ENCODE measurements at regions not wholly inside any gene's neighbourhood (a gene's known extent, or its start where the extent isn't known, plus 50 kb on each side); places are given as distances from the start of the nearest gene placed in this dataset.

DNA sequence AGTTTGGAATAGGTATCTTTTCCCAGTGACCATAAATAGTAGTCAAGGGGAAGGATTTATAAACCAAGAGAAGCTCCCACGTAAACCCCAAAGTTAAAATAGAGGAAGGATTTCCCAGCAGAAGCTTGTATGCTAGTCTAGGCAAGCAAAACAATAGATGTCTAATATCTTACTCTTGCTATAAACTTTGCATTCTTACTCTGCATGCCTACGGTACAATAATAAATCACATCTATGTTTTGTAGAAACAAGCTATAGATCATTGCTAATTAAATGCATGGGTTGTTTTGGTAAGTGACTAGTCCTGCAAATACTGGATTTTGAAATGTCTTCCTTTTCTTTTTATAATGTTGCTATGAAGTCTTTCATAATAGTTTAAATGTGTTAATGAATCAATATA lies 585.5 kb downstream of the INHBA start:
- Mint-ChIP-seq H3K4me3 (no peak overlapping the region), H3K36me3 (ENCODE audit: insufficient read depth) (no peaks in the 10 kb centered on the region), H3K27me3 (ENCODE audit: low read depth) (no peaks in the 10 kb centered on the region), H3K9me3 (peaks cover 11% of the 10 kb centered on the region), H3K4me1 (ENCODE audit: low read depth) (no peaks in the 10 kb centered on the region)
- ATAC-seq (no peak), DNase-seq (no peak)

DNA sequence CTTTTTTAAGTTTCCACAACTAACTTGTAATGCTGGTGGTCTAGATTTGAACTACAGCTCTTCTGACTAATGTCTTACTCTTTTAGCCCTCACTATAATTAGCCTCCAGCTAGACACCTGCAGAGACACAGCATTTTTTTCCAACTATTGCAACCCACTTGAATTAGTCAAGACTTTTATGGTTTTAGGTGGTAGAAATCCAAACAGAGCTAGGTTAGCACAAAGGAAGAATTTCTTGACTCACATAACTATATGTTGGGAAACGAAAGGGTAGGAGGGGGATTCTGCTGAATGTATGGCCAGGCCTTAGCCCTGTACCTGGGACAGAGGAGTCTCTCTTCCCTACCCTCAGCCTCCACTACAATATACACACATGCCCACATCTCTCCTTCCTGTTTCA lies 586.1 kb downstream of the INHBA start:
- DNase-seq (no peak), ATAC-seq (no peak)
- H3K4me3 Mint-ChIP-seq: no peak overlapping the region
- no peaks in the 10 kb centered on the region for H3K4me1 Mint-ChIP-seq (ENCODE audit: low read depth)
- H3K36me3 Mint-ChIP-seq (ENCODE audit: insufficient read depth): no peaks in the 10 kb centered on the region
- no peaks in the 10 kb centered on the region for H3K27me3 Mint-ChIP-seq (ENCODE audit: low read depth)
- peaks cover 11% of the 10 kb centered on the region for H3K9me3 Mint-ChIP-seq

- Mint-ChIP-seq H3K36me3 (ENCODE audit: insufficient read depth) (no peaks in the 10 kb centered on the region), H3K4me3 (no peak overlapping the region), H3K27me3 (ENCODE audit: low read depth) (no peaks in the 10 kb centered on the region), H3K4me1 (ENCODE audit: low read depth) (no peaks in the 10 kb centered on the region), H3K9me3 (peaks cover 11% of the 10 kb centered on the region)
- ATAC-seq (no peak), DNase-seq (no peak)
Measured at GRCh38 chr7:41116337-41116736, 586.6 kb downstream of the INHBA start.

- Mint-ChIP-seq H3K4me1 (ENCODE audit: low read depth) (no peaks in the 10 kb centered on the region), H3K27me3 (ENCODE audit: low read depth) (no peaks in the 10 kb centered on the region), H3K9me3 (peaks cover 4% of the 10 kb centered on the region), H3K4me3 (no peak overlapping the region), H3K36me3 (ENCODE audit: insufficient read depth) (no peaks in the 10 kb centered on the region)
- ATAC-seq: no peak
- no peak for DNase-seq
Measured at GRCh38 chr7:41114691-41115090, 588.2 kb downstream of the INHBA start.

DNA sequence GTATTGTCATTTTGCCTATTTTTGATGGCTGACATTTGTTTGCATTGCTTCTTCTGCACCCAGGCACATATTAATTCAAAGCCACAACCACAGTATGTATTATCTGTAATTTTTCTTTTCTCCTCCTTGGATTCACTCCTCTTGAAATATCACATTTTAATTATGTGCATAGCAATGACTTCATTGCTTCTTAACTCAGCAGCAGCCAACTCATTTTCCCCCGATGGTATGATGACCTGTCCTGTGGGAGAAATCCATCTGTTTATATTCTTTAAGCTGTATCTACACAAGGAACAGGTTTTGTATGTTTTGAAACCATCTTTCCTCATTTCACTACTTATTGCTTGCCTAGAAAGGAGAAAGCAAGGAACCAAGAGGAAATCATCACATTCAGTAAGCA lies 588.8 kb downstream of the INHBA start:
- Mint-ChIP-seq H3K9me3 (no peaks in the 10 kb centered on the region), H3K27me3 (ENCODE audit: low read depth) (no peaks in the 10 kb centered on the region), H3K4me3 (no peak overlapping the region), H3K36me3 (ENCODE audit: insufficient read depth) (no peaks in the 10 kb centered on the region), H3K4me1 (ENCODE audit: low read depth) (no peaks in the 10 kb centered on the region)
- DNase-seq (no peak), ATAC-seq (no peak)

- no peaks in the 10 kb centered on the region for H3K9me3 Mint-ChIP-seq
- no peak overlapping the region for H3K4me3 Mint-ChIP-seq
Measured at GRCh38 chr7:41113719-41114118, 589.2 kb downstream of the INHBA start.

DNA sequence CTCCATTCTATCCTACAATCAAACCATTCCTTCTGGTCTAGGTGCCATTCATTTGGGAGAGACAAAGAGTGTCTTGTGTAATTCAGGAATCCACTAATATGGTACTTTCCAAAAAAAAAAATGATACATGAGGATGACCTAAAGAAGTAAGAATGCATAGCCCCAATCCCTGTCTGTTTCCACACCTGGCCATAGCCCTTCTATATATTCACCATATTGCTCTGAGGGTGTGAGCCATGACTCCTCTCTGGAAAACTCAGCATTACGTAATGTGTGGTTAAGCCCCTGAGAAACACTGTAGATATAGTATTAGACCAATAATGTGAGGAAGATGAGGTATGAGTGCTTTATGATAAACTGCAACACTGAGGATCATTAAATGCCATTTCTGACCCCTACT lies 592.7 kb downstream of the INHBA start:
- H3K27me3 Mint-ChIP-seq (ENCODE audit: low read depth): no peaks in the 10 kb centered on the region
- peaks cover 6% of the 10 kb centered on the region for H3K9me3 Mint-ChIP-seq
- H3K36me3 Mint-ChIP-seq (ENCODE audit: insufficient read depth): no peaks in the 10 kb centered on the region
- H3K4me3 Mint-ChIP-seq: no peak overlapping the region
- no peaks in the 10 kb centered on the region for H3K4me1 Mint-ChIP-seq (ENCODE audit: low read depth)
- no peak for ATAC-seq
- DNase-seq: no peak

More at GRCh38 chr7:41113719-41114118, 589.2 kb downstream of the INHBA start:
- no peak for DNase-seq
- Mint-ChIP-seq H3K36me3 (ENCODE audit: insufficient read depth) (no peaks in the 10 kb centered on the region), H3K4me1 (ENCODE audit: low read depth) (no peaks in the 10 kb centered on the region), H3K27me3 (ENCODE audit: low read depth) (no peaks in the 10 kb centered on the region)
- ATAC-seq: no peak

GRCh38 chr7:41108821-41109220 lies 594.1 kb downstream of the INHBA start:
- DNase-seq (no peak), ATAC-seq (no peak)
- Mint-ChIP-seq H3K27me3 (ENCODE audit: low read depth) (no peaks in the 10 kb centered on the region), H3K4me3 (no peak overlapping the region), H3K4me1 (ENCODE audit: low read depth) (no peaks in the 10 kb centered on the region), H3K9me3 (peaks cover 10% of the 10 kb centered on the region), H3K36me3 (ENCODE audit: insufficient read depth) (no peaks in the 10 kb centered on the region)

DNA sequence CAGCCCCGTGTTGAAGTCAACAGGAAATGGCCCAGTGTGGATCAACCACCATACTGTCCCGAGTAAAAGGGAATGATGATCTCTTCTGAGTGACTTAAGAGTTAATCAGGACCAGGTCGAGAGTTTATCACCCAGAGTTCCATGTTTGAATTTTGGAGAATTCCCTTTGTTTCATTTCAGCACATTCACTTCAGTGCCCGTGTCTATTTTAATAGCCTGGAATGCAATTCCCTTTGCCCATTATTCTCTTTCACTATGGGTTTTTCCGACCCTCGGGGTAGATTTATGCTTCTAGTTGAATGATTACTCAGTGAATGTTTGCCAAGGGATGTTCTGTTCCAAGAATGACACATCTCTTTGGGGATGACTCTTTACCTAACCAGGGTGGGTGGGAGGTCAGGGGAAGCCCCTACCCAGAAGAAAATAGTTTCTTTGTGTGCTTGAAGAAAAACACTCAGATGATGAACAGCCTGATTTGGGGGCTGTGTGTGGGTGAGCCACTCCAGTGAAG lies 594.9 kb downstream of the INHBA start:
- H3K4me3 Mint-ChIP-seq: no peak overlapping the region
- peaks cover 10% of the 10 kb centered on the region for H3K9me3 Mint-ChIP-seq
- no peaks in the 10 kb centered on the region for H3K36me3 Mint-ChIP-seq (ENCODE audit: insufficient read depth)
- no peaks in the 10 kb centered on the region for H3K4me1 Mint-ChIP-seq (ENCODE audit: low read depth)
- no peaks in the 10 kb centered on the region for H3K27me3 Mint-ChIP-seq (ENCODE audit: low read depth)
- no peak for DNase-seq
- no peak for ATAC-seq

DNA sequence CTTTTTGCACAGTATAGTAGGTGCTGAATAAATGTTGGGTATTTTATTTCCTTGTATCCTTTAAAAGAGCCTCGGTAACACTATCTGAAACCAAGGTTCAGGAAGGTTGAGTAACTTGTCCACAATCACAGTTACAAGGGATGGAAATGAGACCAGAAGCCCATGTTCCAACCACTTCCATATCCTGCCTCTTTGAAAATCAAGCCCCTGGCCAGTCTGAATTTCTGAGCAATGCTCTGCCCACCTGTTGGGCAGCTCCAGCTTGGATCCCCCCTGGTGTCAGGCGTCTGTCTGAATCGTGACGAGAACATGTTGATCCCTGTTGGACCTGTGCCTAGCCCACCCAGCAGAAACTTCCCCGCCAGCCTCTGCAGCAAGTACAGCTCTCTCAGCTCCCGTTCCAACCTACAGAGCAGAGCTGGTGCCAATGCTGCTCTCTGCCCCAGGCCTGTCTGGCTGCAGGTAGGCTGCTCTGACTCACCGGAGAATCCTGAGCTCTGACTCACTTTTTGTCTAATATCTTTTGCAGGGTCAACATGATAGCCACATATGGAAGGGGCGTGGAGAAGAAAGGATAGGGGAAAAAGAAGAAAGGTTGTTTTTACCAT lies 595.5 kb downstream of the INHBA start:
- no peak overlapping the region for H3K4me3 Mint-ChIP-seq
- no peak for ATAC-seq
- peaks cover 10% of the 10 kb centered on the region for H3K9me3 Mint-ChIP-seq
- H3K36me3 Mint-ChIP-seq (ENCODE audit: insufficient read depth): no peaks in the 10 kb centered on the region
- H3K27me3 Mint-ChIP-seq (ENCODE audit: low read depth): no peaks in the 10 kb centered on the region
- H3K4me1 Mint-ChIP-seq (ENCODE audit: low read depth): no peaks in the 10 kb centered on the region
- no peak for DNase-seq

- H3K4me3 Mint-ChIP-seq: no peak overlapping the region
Measured at GRCh38 chr7:41104631-41105030, 598.3 kb downstream of the INHBA start.

DNA sequence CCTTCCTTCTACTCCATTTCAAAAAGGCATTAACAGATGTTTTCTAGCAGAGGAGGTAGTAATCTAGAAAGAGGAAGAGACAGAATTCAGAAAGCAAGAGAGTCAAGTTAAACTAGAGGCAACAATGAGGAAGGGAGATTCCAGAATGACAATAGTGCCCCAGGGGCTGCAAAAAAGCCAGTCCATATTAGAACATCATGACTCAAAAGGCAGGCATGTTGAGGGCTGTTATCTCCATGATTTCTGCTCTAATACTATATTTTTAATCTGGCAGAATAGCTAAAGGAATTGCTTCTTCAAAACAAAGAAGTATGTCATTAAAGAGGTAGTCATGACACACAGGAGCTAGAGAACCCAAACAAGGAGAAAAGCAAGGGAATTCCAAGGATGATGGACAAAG lies 599.6 kb downstream of the INHBA start:
- Mint-ChIP-seq H3K9me3 (peaks cover 22% of the 10 kb centered on the region), H3K36me3 (ENCODE audit: insufficient read depth) (no peaks in the 10 kb centered on the region), H3K4me3 (no peak overlapping the region), H3K27me3 (ENCODE audit: low read depth) (no peaks in the 10 kb centered on the region), H3K4me1 (ENCODE audit: low read depth) (no peaks in the 10 kb centered on the region)
- DNase-seq (no peak), ATAC-seq (no peak)

More at GRCh38 chr7:41104631-41105030, 598.3 kb downstream of the INHBA start:
- DNase-seq (no peak), ATAC-seq (no peak)
- Mint-ChIP-seq H3K36me3 (ENCODE audit: insufficient read depth) (no peaks in the 10 kb centered on the region), H3K9me3 (peaks cover 17% of the 10 kb centered on the region), H3K27me3 (ENCODE audit: low read depth) (no peaks in the 10 kb centered on the region), H3K4me1 (ENCODE audit: low read depth) (no peaks in the 10 kb centered on the region)

- no peaks in the 10 kb centered on the region for H3K36me3 Mint-ChIP-seq (ENCODE audit: insufficient read depth)
- peaks cover 14% of the 10 kb centered on the region for H3K9me3 Mint-ChIP-seq
- no peak for ATAC-seq
- no peak for DNase-seq
- H3K27me3 Mint-ChIP-seq (ENCODE audit: low read depth): no peaks in the 10 kb centered on the region
- H3K4me3 Mint-ChIP-seq: no peak overlapping the region
- H3K4me1 Mint-ChIP-seq (ENCODE audit: low read depth): no peaks in the 10 kb centered on the region
Measured at GRCh38 chr7:41098846-41099245, 604.0 kb downstream of the INHBA start.

DNA sequence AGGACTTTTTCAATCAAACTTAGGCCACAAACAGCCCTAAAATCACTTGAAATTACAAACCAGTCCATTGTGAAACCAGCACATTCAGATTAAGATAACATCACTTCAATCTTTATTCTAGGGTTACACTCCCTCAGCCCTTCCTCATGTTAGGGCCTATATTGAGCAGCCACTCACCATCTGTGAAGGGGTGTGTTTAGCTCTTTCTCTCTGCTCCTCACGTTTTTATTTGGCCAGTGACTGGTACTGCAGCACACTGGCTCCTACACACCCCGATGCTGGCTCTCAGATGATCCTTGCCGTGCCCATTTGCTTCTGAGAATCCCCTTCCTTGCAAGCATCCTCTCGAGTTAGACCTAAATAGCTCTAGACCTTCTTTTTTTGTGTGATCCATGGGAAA lies 604.5 kb downstream of the INHBA start:
- Mint-ChIP-seq H3K4me3 (no peak overlapping the region), H3K36me3 (ENCODE audit: insufficient read depth) (no peaks in the 10 kb centered on the region), H3K4me1 (ENCODE audit: low read depth) (no peaks in the 10 kb centered on the region), H3K27me3 (ENCODE audit: low read depth) (no peaks in the 10 kb centered on the region), H3K9me3 (peaks cover 16% of the 10 kb centered on the region)
- no peak for DNase-seq
- ATAC-seq: no peak

- DNase-seq: no peak
- Mint-ChIP-seq H3K27me3 (ENCODE audit: low read depth) (no peaks in the 10 kb centered on the region), H3K4me3 (no peak overlapping the region), H3K4me1 (ENCODE audit: low read depth) (no peaks in the 10 kb centered on the region), H3K9me3 (peaks cover 16% of the 10 kb centered on the region), H3K36me3 (ENCODE audit: insufficient read depth) (no peaks in the 10 kb centered on the region)
- ATAC-seq: no peak
Measured at GRCh38 chr7:41097501-41097900, 605.4 kb downstream of the INHBA start.

DNA sequence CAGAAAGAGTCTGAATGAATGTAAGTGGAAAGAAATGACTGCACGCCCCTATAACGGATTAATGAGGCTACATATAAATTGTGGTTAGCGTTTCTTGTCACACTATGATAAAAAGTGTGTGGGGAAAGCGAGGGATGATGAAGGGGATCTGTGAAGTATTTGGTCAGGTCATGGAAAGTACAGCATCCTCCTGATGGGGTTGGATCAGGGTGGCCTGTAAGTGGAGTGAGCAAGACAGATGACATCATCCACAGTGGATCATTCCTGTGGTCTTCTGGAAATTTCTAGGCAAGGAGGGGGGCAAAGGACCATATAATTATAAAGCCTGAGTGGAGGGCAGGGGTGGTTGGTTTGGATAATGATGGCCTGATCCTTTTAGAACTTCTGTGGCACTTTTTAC lies 606.0 kb downstream of the INHBA start:
- ATAC-seq (no peak), DNase-seq (no peak)
- H3K27me3 Mint-ChIP-seq (ENCODE audit: low read depth): no peaks in the 10 kb centered on the region
- no peaks in the 10 kb centered on the region for H3K36me3 Mint-ChIP-seq (ENCODE audit: insufficient read depth)
- H3K4me1 Mint-ChIP-seq (ENCODE audit: low read depth): no peaks in the 10 kb centered on the region
- H3K9me3 Mint-ChIP-seq: peaks cover 19% of the 10 kb centered on the region
- no peak overlapping the region for H3K4me3 Mint-ChIP-seq

All from activated T-cell treated with anti-CD3 and anti-CD28 coated beads, Interleukin-2, amount 50 U/mL, for 4 hours (primary cell).